Right atrium auricular region (tissue), 2 donors: ENCODE measurements at regions not wholly inside any gene's neighbourhood (a gene's known extent, or its start where the extent isn't known, plus 50 kb on each side); places are given as distances from the start of the nearest gene placed in this dataset.

ENCODE experiments used
- DNase-seq: peaks from one replicate; pipeline ENCODE4 v3.0.0-alpha.2; 2019; ENCODE audit warnings: low spot score
- H3K27ac ChIP-seq, 2 donors: fragments of 200-600 bp; sonication (generic); 1 replicate in 1 of 2; 2 replicates in 1 of 2; pipeline ENCODE4 v1.5.1; 2016 to 2019
- H3K27me3 ChIP-seq, 2 donors: fragments of 200-600 bp; sonication (generic); one replicate each; pipeline versions ENCODE4 v1.5.1 to v1.6.0; 2017 to 2019
- H3K36me3 ChIP-seq: fragments of 200-600 bp; sonication (generic); one replicate; pipeline ENCODE4 v1.5.1; 2016
- H3K4me1 ChIP-seq, 2 donors: fragments of 200-600 bp; sonication (generic); one replicate each; pipeline versions ENCODE4 v1.5.1 to v1.6.0; 2017 to 2019
- H3K4me3 ChIP-seq, 2 donors: fragments of 200-600 bp; sonication (generic); 1 replicate in 1 of 2; 2 replicates in 1 of 2; pipeline ENCODE4 v1.5.1; 2017 to 2019; ENCODE audit warnings: mild to moderate bottlenecking in 1 of 2, moderate library complexity in 1 of 2
- H3K9me3 ChIP-seq, 2 donors: fragments of 200-600 bp; sonication (generic); one replicate each; pipeline ENCODE4 v1.5.1; 2019
- CTCF ChIP-seq, 2 donors: fragments of 200-600 bp; sonication (generic); IDR thresholded peaks; one replicate each; pipeline ENCODE4 v1.5.1; 2019; ENCODE audit warnings: antibody characterized with exemption in 2 of 2

GRCh38 chr4:136796953-136797352 lies 735.3 kb downstream of the PCDH18 start:
- no peaks in the 10 kb centered on the region for H3K9me3 ChIP-seq
- no peak for TF ChIP-seq CTCF (IDR thresholded peaks at IDR 0.05)
- no peak for DNase-seq

GRCh38 chr4:136793848-136794247 lies 738.4 kb downstream of the PCDH18 start:
- no peaks in the 10 kb centered on the region for H3K36me3 ChIP-seq
- no peak overlapping the region for H3K27ac ChIP-seq
- H3K9me3 ChIP-seq: no peaks in the 10 kb centered on the region
- no peaks in the 10 kb centered on the region for H3K4me1 ChIP-seq
- TF ChIP-seq CTCF (IDR thresholded peaks at IDR 0.05): no peak
- no peaks in the 10 kb centered on the region for H3K27me3 ChIP-seq
- no peak overlapping the region for H3K4me3 ChIP-seq
- no peak for DNase-seq

More at GRCh38 chr4:136796953-136797352, 735.3 kb downstream of the PCDH18 start:
- H3K27ac ChIP-seq: no peak overlapping the region
- H3K36me3 ChIP-seq: no peaks in the 10 kb centered on the region
- no peaks in the 10 kb centered on the region for H3K4me1 ChIP-seq
- no peaks in the 10 kb centered on the region for H3K27me3 ChIP-seq
- no peak overlapping the region for H3K4me3 ChIP-seq

GRCh38 chr4:136784326-136784725 lies 748.0 kb downstream of the PCDH18 start:
- Histone ChIP-seq H3K36me3 (no peaks in the 10 kb centered on the region), H3K27ac (no peak overlapping the region), H3K27me3 (no peaks in the 10 kb centered on the region), H3K4me3 (no peak overlapping the region), H3K4me1 (no peaks in the 10 kb centered on the region), H3K9me3 (no peaks in the 10 kb centered on the region)
- no peak for DNase-seq
- TF ChIP-seq CTCF (IDR thresholded peaks at IDR 0.05): no peak

- Histone ChIP-seq H3K4me1 (no peaks in the 10 kb centered on the region), H3K4me3 (no peak overlapping the region), H3K36me3 (no peaks in the 10 kb centered on the region), H3K27me3 (no peaks in the 10 kb centered on the region), H3K9me3 (no peaks in the 10 kb centered on the region), H3K27ac (no peak overlapping the region)
- TF ChIP-seq CTCF (IDR thresholded peaks at IDR 0.05): no peak
- no peak for DNase-seq
Observed at GRCh38 chr4:136769717-136770116, 762.6 kb downstream of the PCDH18 start.

GRCh38 chr4:136768925-136769275 lies 763.4 kb downstream of the PCDH18 start:
- DNase-seq: no peak

More at GRCh38 chr4:136768925-136769275, 763.4 kb downstream of the PCDH18 start:
- Histone ChIP-seq H3K36me3 (no peaks in the 10 kb centered on the region), H3K27ac (no peak overlapping the region), H3K4me1 (no peaks in the 10 kb centered on the region), H3K27me3 (no peaks in the 10 kb centered on the region), H3K4me3 (no peak overlapping the region), H3K9me3 (no peaks in the 10 kb centered on the region)
- no peak for TF ChIP-seq CTCF (IDR thresholded peaks at IDR 0.05)
